Ishikawa (cell line): ENCODE measurements at regions not wholly inside any gene's neighbourhood (a gene's known extent, or its start where the extent isn't known, plus 50 kb on each side); places are given as distances from the start of the nearest gene placed in this dataset.

Source experiments
- EP300 ChIP-seq: IDR thresholded peaks from 2 replicates; pipeline ENCODE4 v1.6.1; 2012; ENCODE audit warnings: borderline replicate concordance
- RAD21 ChIP-seq: IDR thresholded peaks from 2 replicates; pipeline ENCODE4 v1.6.1; 2012; ENCODE audit warnings: low read depth

GRCh38 chr4:123953566-123953965 lies 557.0 kb downstream of the SPRY1 start:
- no peak for TF ChIP-seq EP300
- TF ChIP-seq RAD21 = no peak
